MG63 (cell line): ENCODE measurements at regions not wholly inside any gene's neighbourhood (a gene's known extent, or its start where the extent isn't known, plus 50 kb on each side); places are given as distances from the start of the nearest gene placed in this dataset.
A peak's percentile ranks its signal among the peaks of the same experiment; 100 is the strongest.

ENCODE experiments used
- DNase-seq: peaks from one replicate; pipeline ENCODE4 v3.0.0-alpha.2; 2020
- H3K27me3 ChIP-seq: fragments of 250-450 bp; sonication (Bioruptor Pico); 2 replicates; pipeline ENCODE4 v1.5.1; 2020; ENCODE audit warnings: mild to moderate bottlenecking, moderate library complexity
- H3K36me3 ChIP-seq: fragments of 250-450 bp; sonication (Bioruptor Pico); 2 replicates; pipeline ENCODE4 v1.5.1; 2020; ENCODE audit warnings: mild to moderate bottlenecking, moderate library complexity
- H3K4me3 ChIP-seq: fragments of 250-450 bp; sonication (Bioruptor Pico); 2 replicates; pipeline ENCODE4 v1.5.1; 2020; ENCODE audit warnings: mild to moderate bottlenecking, moderate library complexity
- H3K9me3 ChIP-seq: fragments of 250-450 bp; sonication (Bioruptor Pico); 2 replicates; pipeline ENCODE4 v1.5.1; 2020; ENCODE audit warnings: mild to moderate bottlenecking, moderate library complexity

- no peaks in the 10 kb centered on the region for H3K27me3 ChIP-seq
- no peaks in the 10 kb centered on the region for H3K36me3 ChIP-seq
- H3K4me3 ChIP-seq, result no peak overlapping the region
- no peak for DNase-seq
- H3K9me3 ChIP-seq, result no peaks in the 10 kb centered on the region
Observed at GRCh38 chr4:16302648-16303047, 76.4 kb upstream of the TAPT1 start.

GRCh38 chr4:16297003-16297402 is 70.7 kb upstream of the TAPT1 start:
- no peak for DNase-seq

GRCh38 chr4:16294455-16294854 is 68.2 kb upstream of the TAPT1 start:
- no peaks in the 10 kb centered on the region for H3K9me3 ChIP-seq
- no peaks in the 10 kb centered on the region for H3K27me3 ChIP-seq
- no peak overlapping the region for H3K4me3 ChIP-seq
- DNase-seq, result peak; percentile 14
- H3K36me3 ChIP-seq, result no peaks in the 10 kb centered on the region

More at GRCh38 chr4:16297003-16297402, 70.7 kb upstream of the TAPT1 start:
- Histone ChIP-seq H3K36me3 (no peaks in the 10 kb centered on the region), H3K27me3 (no peaks in the 10 kb centered on the region), H3K4me3 (no peak overlapping the region), H3K9me3 (no peaks in the 10 kb centered on the region)

GRCh38 chr4:16293210-16293838 is 67.1 kb upstream of the TAPT1 start:
- no peaks in the 10 kb centered on the region for H3K27me3 ChIP-seq
- H3K36me3 ChIP-seq, result no peaks in the 10 kb centered on the region
- no peak for DNase-seq
- H3K9me3 ChIP-seq, result no peaks in the 10 kb centered on the region
- H3K4me3 ChIP-seq, result no peak overlapping the region

GRCh38 chr4:16292585-16292984 is 66.3 kb upstream of the TAPT1 start:
- no peak overlapping the region for H3K4me3 ChIP-seq
- no peaks in the 10 kb centered on the region for H3K27me3 ChIP-seq
- DNase-seq, result no peak
- no peaks in the 10 kb centered on the region for H3K36me3 ChIP-seq
- no peaks in the 10 kb centered on the region for H3K9me3 ChIP-seq

GRCh38 chr4:16290681-16291420 is 64.6 kb upstream of the TAPT1 start:
- H3K4me3 ChIP-seq, result no peak overlapping the region
- H3K27me3 ChIP-seq, result no peaks in the 10 kb centered on the region
- DNase-seq, result no peak
- H3K9me3 ChIP-seq, result no peaks in the 10 kb centered on the region
- H3K36me3 ChIP-seq, result no peaks in the 10 kb centered on the region

- Histone ChIP-seq H3K36me3 (no peaks in the 10 kb centered on the region), H3K27me3 (no peaks in the 10 kb centered on the region), H3K9me3 (no peaks in the 10 kb centered on the region), H3K4me3 (no peak overlapping the region)
- no peak for DNase-seq
Observed at GRCh38 chr4:16289897-16290554, 63.8 kb upstream of the TAPT1 start.

- Histone ChIP-seq H3K9me3 (no peaks in the 10 kb centered on the region), H3K27me3 (no peaks in the 10 kb centered on the region), H3K36me3 (no peaks in the 10 kb centered on the region), H3K4me3 (no peak overlapping the region)
- no peak for DNase-seq
Observed at GRCh38 chr4:16284050-16284449, 57.8 kb upstream of the TAPT1 start.

GRCh38 chr4:16278178-16278577 is 51.9 kb upstream of the TAPT1 start:
- Histone ChIP-seq H3K9me3 (no peaks in the 10 kb centered on the region), H3K27me3 (no peaks in the 10 kb centered on the region)
- no peak for DNase-seq

More at GRCh38 chr4:16278178-16278577, 51.9 kb upstream of the TAPT1 start:
- Histone ChIP-seq H3K4me3 (no peak overlapping the region), H3K36me3 (no peaks in the 10 kb centered on the region)
